ENCODE measurements at regions not wholly inside any gene's neighbourhood (a gene's known extent, or its start where the extent isn't known, plus 50 kb on each side); places are given as distances from the start of the nearest gene placed in this dataset.
"Not testable (repeated sequence)": the region's sequence is repeated elsewhere in the genome, so short reads cannot be mapped to it uniquely, and the experiment has no call there.

- DNase-seq, result not testable (repeated sequence)
Measured at GRCh38 chr2:87275974-87276629, 254.5 kb upstream of the PLGLB1 start.

GRCh38 chr2:87276673-87277072, 255.0 kb upstream of the PLGLB1 start:
- not testable (repeated sequence) for DNase-seq

- not testable (repeated sequence) for DNase-seq
Measured at GRCh38 chr2:87277734-87278133, 256.1 kb upstream of the PLGLB1 start.

- not testable (repeated sequence) for DNase-seq
Measured at GRCh38 chr2:87280596-87281355, 259.1 kb upstream of the PLGLB1 start.

- not testable (repeated sequence) for DNase-seq
Measured at GRCh38 chr2:87283735-87284470, 262.3 kb upstream of the PLGLB1 start.

- DNase-seq, result not testable (repeated sequence)
Measured at GRCh38 chr2:87284471-87284772, 262.8 kb upstream of the PLGLB1 start.

GRCh38 chr2:87285139-87285538, 263.5 kb upstream of the PLGLB1 start:
- DNase-seq, result not testable (repeated sequence)

- DNase-seq, result not testable (repeated sequence)
Measured at GRCh38 chr2:87290566-87291307, 269.1 kb upstream of the PLGLB1 start.

GRCh38 chr2:87291400-87292200, 270.0 kb upstream of the PLGLB1 start:
- DNase-seq, result not testable (repeated sequence)

- not testable (repeated sequence) for DNase-seq
Measured at GRCh38 chr2:87293931-87294594, 272.4 kb upstream of the PLGLB1 start.

GRCh38 chr2:87295135-87295534, 273.5 kb upstream of the PLGLB1 start:
- DNase-seq, result not testable (repeated sequence)

GRCh38 chr2:87301349-87301748, 279.7 kb upstream of the PLGLB1 start:
- DNase-seq, result not testable (repeated sequence)

GRCh38 chr2:87301871-87302270, 280.2 kb upstream of the PLGLB1 start:
- not testable (repeated sequence) for DNase-seq

- DNase-seq, result not testable (repeated sequence)
Measured at GRCh38 chr2:87308621-87309020, 287.0 kb upstream of the PLGLB1 start.

GRCh38 chr2:87309785-87310184, 288.1 kb upstream of the PLGLB1 start:
- not testable (repeated sequence) for DNase-seq

GRCh38 chr2:87311896-87312441, 290.3 kb upstream of the PLGLB1 start:
- DNase-seq, result not testable (repeated sequence)

- not testable (repeated sequence) for DNase-seq
Measured at GRCh38 chr2:87314622-87315021, 293.0 kb upstream of the PLGLB1 start.

GRCh38 chr2:87315183-87315902, 293.7 kb upstream of the PLGLB1 start:
- DNase-seq, result not testable (repeated sequence)

- DNase-seq, result not testable (repeated sequence)
Measured at GRCh38 chr2:87317193-87317592, 295.5 kb upstream of the PLGLB1 start.

GRCh38 chr2:87318814-87319491, 297.3 kb upstream of the PLGLB1 start:
- not testable (repeated sequence) for DNase-seq

All from COR-L47 (cell line).